Mucosa of descending colon (tissue), 3 donors: ENCODE measurements at regions not wholly inside any gene's neighbourhood (a gene's known extent, or its start where the extent isn't known, plus 50 kb on each side); places are given as distances from the start of the nearest gene placed in this dataset.
A peak's percentile ranks its signal among the peaks of the same experiment; 100 is the strongest.

Experiments
- ATAC-seq: fragments of 200-7000 bp; cut with Tn5 transposase; one replicate; pipeline ENCODE4 v1.9.1; 2020; ENCODE audit warnings: mild to moderate bottlenecking, moderate library complexity
- DNase-seq, 3 donors: peaks; one replicate each; pipeline ENCODE4 v3.0.0-alpha.2; 2020
- H3K36me3 ChIP-seq: fragments of 200-600 bp; one replicate; pipeline ENCODE4 v1.8.0; 2021; ENCODE audit warnings: low read depth, mild to moderate bottlenecking
- H3K4me1 ChIP-seq: fragments of 200-600 bp; one replicate; pipeline ENCODE4 v1.8.0; 2021; ENCODE audit warnings: low read depth, mild to moderate bottlenecking
- H3K4me3 ChIP-seq: fragments of 200-600 bp; one replicate; pipeline ENCODE4 v1.8.0; 2021; ENCODE audit warnings: mild to moderate bottlenecking
- H3K9me3 ChIP-seq: fragments of 200-600 bp; one replicate; pipeline ENCODE4 v1.8.0; 2021; ENCODE audit warnings: mild to moderate bottlenecking
- intact Hi-C, 2 donors: fragments of 100-400 bp; cut with DNase I in 1 of 2; cut with micrococcal nuclease in 1 of 2; formaldehyde crosslinking; loops; one replicate each; pipeline versions ENCODE4 v1.11.0 to v1.11.1; 2022; cut with DNase I, micrococcal nuclease
- TF ChIP-seq, protein P1 (sequence below): fragments of 200-600 bp; IDR thresholded peaks from one replicate; pipeline ENCODE4 v1.8.0; 2022; ENCODE audit warnings: antibody characterized with exemption, mild to moderate bottlenecking
- donor health status: DM: no; HTN: no; CAD: no; lungs with moderate emphysema.
- donor health status: DM: no; HTN: no; CAD: no.
- donor health status: DM: no; HTN: yes; CAD: no.

- Histone ChIP-seq H3K36me3 (no peaks in the 10 kb centered on the region), H3K4me1 (no peaks in the 10 kb centered on the region), H3K4me3 (no peak overlapping the region), H3K9me3 (no peaks in the 10 kb centered on the region)
- TF ChIP-seq, protein P1, sequence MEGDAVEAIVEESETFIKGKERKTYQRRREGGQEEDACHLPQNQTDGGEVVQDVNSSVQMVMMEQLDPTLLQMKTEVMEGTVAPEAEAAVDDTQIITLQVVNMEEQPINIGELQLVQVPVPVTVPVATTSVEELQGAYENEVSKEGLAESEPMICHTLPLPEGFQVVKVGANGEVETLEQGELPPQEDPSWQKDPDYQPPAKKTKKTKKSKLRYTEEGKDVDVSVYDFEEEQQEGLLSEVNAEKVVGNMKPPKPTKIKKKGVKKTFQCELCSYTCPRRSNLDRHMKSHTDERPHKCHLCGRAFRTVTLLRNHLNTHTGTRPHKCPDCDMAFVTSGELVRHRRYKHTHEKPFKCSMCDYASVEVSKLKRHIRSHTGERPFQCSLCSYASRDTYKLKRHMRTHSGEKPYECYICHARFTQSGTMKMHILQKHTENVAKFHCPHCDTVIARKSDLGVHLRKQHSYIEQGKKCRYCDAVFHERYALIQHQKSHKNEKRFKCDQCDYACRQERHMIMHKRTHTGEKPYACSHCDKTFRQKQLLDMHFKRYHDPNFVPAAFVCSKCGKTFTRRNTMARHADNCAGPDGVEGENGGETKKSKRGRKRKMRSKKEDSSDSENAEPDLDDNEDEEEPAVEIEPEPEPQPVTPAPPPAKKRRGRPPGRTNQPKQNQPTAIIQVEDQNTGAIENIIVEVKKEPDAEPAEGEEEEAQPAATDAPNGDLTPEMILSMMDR, result no peak
- no peak for ATAC-seq
- DNase-seq, result peak in 1 of 3 donors; percentile 41
- intact Hi-C loops, result no loop called here
Measured at GRCh38 chr16:6684076-6684673, 648.5 kb upstream of the RBFOX1 start.

GRCh38 chr16:6682142-6682811, 650.4 kb upstream of the RBFOX1 start:
- H3K9me3 ChIP-seq, result no peaks in the 10 kb centered on the region
- intact Hi-C loops, result no loop called here
- no peaks in the 10 kb centered on the region for H3K4me1 ChIP-seq
- ATAC-seq (peak; percentile 66), DNase-seq (peak in 2 of 3 donors; percentile 44 to 55)
- H3K4me3 ChIP-seq, result no peak overlapping the region
- TF ChIP-seq, protein P1, result peak; percentile 34
- H3K36me3 ChIP-seq, result no peaks in the 10 kb centered on the region

DNA sequence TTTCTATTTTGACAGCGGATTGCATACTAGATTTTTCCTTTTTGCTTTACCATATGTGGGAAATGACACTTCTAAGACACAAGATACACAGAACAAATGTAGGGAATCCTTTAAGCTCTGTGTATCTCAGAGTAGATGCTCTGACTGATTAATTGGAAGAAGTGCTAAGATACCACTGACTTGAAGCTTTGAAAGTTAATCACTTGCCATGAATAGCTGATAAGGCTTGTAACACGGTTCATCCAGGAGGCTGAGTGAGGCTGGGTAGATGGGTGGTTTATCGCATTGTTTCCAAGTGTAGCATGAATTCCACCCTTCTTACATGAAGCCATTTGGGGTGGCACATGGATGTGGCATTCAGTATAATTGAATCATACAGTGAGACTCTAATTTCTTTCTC, 654.1 kb upstream of the RBFOX1 start:
- H3K4me3 ChIP-seq, result no peak overlapping the region

DNA sequence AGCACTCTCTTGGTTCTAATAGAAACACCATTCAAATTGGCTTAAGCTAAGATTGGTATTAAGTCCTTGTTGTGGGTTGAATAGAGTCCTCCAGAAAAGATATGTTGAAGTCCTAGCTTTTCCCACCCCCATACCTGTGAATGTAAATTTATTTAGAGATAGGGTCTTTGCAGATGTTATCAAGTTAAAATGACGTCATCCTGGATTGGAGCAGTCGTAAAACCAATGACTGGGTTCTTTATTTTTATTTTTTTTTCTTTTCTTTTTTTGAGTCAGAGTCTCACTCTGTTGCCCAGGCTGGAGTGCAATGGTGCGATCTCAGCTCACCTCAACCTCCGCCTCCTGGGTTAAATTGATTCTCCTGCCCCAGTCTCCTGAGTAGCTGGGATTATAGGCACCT, 658.6 kb upstream of the RBFOX1 start:
- Histone ChIP-seq H3K9me3 (no peaks in the 10 kb centered on the region), H3K4me3 (no peak overlapping the region)
- no peak for ATAC-seq

More for the DNA sequence above, 654.1 kb upstream of the RBFOX1 start:
- intact Hi-C loops, result no loop called here
- H3K9me3 ChIP-seq, result no peaks in the 10 kb centered on the region
- ATAC-seq (no peak), DNase-seq (no peak)
- TF ChIP-seq, protein P1, result no peak
- H3K4me1 ChIP-seq, result no peaks in the 10 kb centered on the region
- H3K36me3 ChIP-seq, result no peaks in the 10 kb centered on the region

DNA sequence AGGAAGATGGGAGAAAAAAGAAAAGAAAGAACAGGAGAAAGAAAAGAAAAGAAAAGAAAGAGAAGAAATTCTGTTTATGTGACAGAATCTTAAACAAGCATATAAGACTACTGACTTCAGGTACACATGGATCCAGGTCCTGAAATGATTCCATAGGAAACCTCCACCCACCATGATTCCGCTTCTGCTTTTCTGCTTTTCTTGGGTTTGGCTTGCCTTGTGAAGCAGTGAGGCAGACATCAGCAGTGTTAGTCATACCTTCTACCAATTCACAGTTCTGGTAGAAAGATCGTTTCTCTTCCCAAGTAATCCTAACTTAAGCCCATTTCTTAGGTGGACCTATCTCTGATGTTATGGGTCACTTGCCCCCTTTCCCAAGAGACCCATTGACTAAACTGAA, 660.1 kb upstream of the RBFOX1 start:
- H3K36me3 ChIP-seq, result no peaks in the 10 kb centered on the region
- no peak overlapping the region for H3K4me3 ChIP-seq
- intact Hi-C loops, result no loop called here
- DNase-seq (no peak), ATAC-seq (no peak)
- TF ChIP-seq, protein P1, result no peak
- H3K4me1 ChIP-seq, result no peaks in the 10 kb centered on the region
- no peaks in the 10 kb centered on the region for H3K9me3 ChIP-seq

More for the DNA sequence above, 658.6 kb upstream of the RBFOX1 start:
- no peak for DNase-seq
- intact Hi-C loops, result no loop called here
- TF ChIP-seq, protein P1, result no peak
- Histone ChIP-seq H3K4me1 (no peaks in the 10 kb centered on the region), H3K36me3 (no peaks in the 10 kb centered on the region)
